ENCODE measurements at regions not wholly inside any gene's neighbourhood (a gene's known extent, or its start where the extent isn't known, plus 50 kb on each side); places are given as distances from the start of the nearest gene placed in this dataset.

DNA sequence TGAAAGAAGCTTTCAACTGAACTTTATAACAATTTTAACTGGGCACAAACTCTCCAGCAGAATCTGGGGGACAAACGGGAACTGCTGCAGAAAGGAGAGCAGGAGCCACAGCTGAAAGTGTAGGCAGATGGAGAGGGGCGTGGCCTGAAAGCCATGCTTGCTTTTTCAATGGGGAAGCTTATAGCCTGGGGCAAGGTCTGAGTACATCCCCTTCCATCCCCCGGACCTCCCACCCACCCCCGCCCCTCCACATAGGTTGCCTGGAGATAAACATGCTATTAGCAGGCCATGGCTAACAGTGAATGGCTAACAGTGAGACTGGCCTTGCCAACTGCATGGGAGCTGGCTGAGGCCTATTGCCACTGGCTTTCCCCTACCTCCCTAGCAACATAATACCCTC is 317.9 kb upstream of the TANK start:
- no peaks in the 10 kb centered on the region for H3K36me3 ChIP-seq (replicated peaks in 1 of 2)
- intact Hi-C loops (cut with DNase I): no loop called here
- WGBS, 4 donors: 71 to 84% (median 79%) methylated on average over 4 of the region's 4 CpGs

GRCh38 chr2:160859096-160859495 is 301.1 kb upstream of the TANK start:
- no peaks in the 10 kb centered on the region for H3K36me3 ChIP-seq (replicated peaks in 1 of 2)
- H3K4me1 ChIP-seq (replicated peaks in 1 of 2): no peaks in the 10 kb centered on the region
- peak in 1 of 7 donors; percentile 9 for DNase-seq
- H3K9me3 ChIP-seq (replicated peaks in 1 of 3): no peaks in the 10 kb centered on the region
- H3K4me3 ChIP-seq: no peak overlapping the region
- intact Hi-C loops (cut with DNase I): no loop called here
- no peak for TF ChIP-seq CTCF (IDR thresholded peaks at IDR 0.05)
- TF ChIP-seq POLR2A (IDR thresholded peaks at IDR 0.05): no peak
- no peak overlapping the region for H3K27ac ChIP-seq
- WGBS, 4 donors: 38 to 48% (median 45%) methylated on average over 2 of the region's 2 CpGs
- H3K27me3 ChIP-seq: no peaks in the 10 kb centered on the region

More for the DNA sequence above, 317.9 kb upstream of the TANK start:
- Histone ChIP-seq H3K27me3 (no peaks in the 10 kb centered on the region), H3K4me3 (no peak overlapping the region), H3K4me1 (replicated peaks in 1 of 2) (no peaks in the 10 kb centered on the region), H3K9me3 (replicated peaks in 1 of 3) (no peaks in the 10 kb centered on the region), H3K27ac (no peak overlapping the region)
- no peak for TF ChIP-seq POLR2A (IDR thresholded peaks at IDR 0.05)
- no peak for TF ChIP-seq CTCF (IDR thresholded peaks at IDR 0.05)
- no peak for DNase-seq

GRCh38 chr2:160862226-160862625 is 298.0 kb upstream of the TANK start:
- intact Hi-C loops (cut with DNase I): no loop called here
- WGBS, 4 donors: 45 to 58% (median 55%) methylated on average over 2 of the region's 2 CpGs
- Histone ChIP-seq H3K9me3 (replicated peaks in 1 of 3) (no peaks in the 10 kb centered on the region), H3K4me1 (replicated peaks in 1 of 2) (no peaks in the 10 kb centered on the region), H3K36me3 (replicated peaks in 1 of 2) (no peaks in the 10 kb centered on the region), H3K4me3 (no peak overlapping the region), H3K27ac (no peak overlapping the region), H3K27me3 (no peaks in the 10 kb centered on the region)
- TF ChIP-seq CTCF (IDR thresholded peaks at IDR 0.05) (no peak), POLR2A (IDR thresholded peaks at IDR 0.05) (no peak)
- DNase-seq: no peak

GRCh38 chr2:160868891-160869290 is 291.3 kb upstream of the TANK start:
- no peak for TF ChIP-seq POLR2A (IDR thresholded peaks at IDR 0.05)
- no peak for TF ChIP-seq CTCF (IDR thresholded peaks at IDR 0.05)
- intact Hi-C loops (cut with DNase I): no loop called here
- no peak for DNase-seq
- H3K4me3 ChIP-seq: no peak overlapping the region
- H3K27me3 ChIP-seq: no peaks in the 10 kb centered on the region
- no peaks in the 10 kb centered on the region for H3K9me3 ChIP-seq (replicated peaks in 1 of 3)
- H3K4me1 ChIP-seq (replicated peaks in 1 of 2): peaks cover 0 to 7% of the 10 kb centered on the region in 2 donors
- 70 to 74% (median 72%) methylated on average over 3 of the region's 3 CpGs for WGBS, 4 donors
- no peak overlapping the region for H3K27ac ChIP-seq
- H3K36me3 ChIP-seq (replicated peaks in 1 of 2): no peaks in the 10 kb centered on the region
